GM12873 (cell line): ENCODE measurements at regions not wholly inside any gene's neighbourhood (a gene's known extent, or its start where the extent isn't known, plus 50 kb on each side); places are given as distances from the start of the nearest gene placed in this dataset.

ENCODE experiments used
- CTCF ChIP-seq: IDR thresholded peaks from 2 replicates; pipeline ENCODE4 v1.5.1; 2012; ENCODE audit warnings: low read depth, mild to moderate bottlenecking, moderate library complexity, low read length, control low read depth; ENCODE audit not compliant: insufficient read depth; ENCODE audit errors: missing control alignments

- no peak for TF ChIP-seq CTCF
These were observed 243.7 kb upstream of the DIAPH2 start for GRCh38 chrX:96440941-96441340.

DNA sequence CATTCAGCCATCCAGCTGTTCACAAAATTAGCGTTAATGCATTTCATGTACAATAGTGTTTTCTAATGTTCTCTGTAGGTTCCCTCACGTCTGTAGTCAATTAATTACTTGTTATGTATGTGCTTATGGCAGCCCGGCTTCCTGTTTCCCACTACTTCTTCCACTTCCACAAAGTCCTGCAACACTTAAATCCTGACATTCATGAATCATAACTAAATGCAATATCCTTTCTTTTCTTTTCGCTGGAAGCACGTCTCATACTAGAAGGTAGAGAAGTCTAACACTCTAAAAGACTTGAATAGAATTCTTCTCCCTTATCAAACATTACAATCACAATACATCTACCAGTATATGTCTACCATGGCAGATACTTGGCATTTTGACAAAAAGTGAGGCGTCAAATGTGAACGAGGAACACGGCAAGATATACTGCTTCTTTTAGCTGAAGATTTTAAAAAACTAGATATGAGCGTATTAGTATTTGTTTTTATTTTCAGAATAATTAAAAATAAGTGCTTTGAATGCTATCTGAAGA is 239.0 kb upstream of the DIAPH2 start:
- no peak for TF ChIP-seq CTCF

DNA sequence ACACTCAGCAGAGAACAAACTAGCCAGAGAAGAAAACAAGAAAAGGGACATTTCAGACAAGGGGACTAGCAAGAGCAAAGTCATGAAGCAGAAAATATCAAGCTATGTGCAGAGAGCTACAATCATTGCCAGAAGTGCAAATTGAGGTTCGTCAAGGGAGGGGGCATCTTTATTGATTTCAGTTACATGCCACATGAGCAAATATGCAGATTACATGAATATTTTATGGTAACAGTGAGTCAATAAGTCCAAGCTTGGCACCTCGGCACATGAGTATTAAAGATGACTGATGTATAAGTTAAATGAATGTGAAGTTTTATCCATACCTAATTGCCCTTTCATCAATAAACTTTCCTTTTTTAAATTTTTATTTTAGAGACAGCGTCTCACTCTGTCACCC is 238.1 kb upstream of the DIAPH2 start:
- TF ChIP-seq CTCF, result no peak

- TF ChIP-seq CTCF, result no peak
These were observed 237.5 kb upstream of the DIAPH2 start for GRCh38 chrX:96447161-96447560.

- no peak for TF ChIP-seq CTCF
These were observed 235.5 kb upstream of the DIAPH2 start for GRCh38 chrX:96449191-96449590.

DNA sequence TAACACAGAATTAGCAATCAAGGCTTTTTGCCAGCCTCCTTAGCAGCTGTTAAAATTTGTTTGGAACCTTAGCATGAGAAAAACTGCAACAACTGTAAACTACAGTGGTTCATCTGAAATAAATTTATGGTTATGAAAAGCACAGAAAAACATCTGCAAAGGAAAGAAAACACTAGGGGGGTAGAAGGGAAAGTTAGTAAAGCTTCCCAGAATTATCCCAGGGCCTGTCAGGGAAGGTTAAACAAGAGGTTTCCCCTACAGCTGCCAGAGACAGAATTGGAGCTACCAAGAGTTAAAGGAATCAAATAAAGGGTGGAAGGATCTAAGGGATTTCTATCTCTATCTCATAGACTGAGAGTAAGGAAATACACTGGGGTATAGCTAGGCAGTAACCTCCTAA is 234.7 kb upstream of the DIAPH2 start:
- no peak for TF ChIP-seq CTCF

GRCh38 chrX:96453139-96453538 is 231.5 kb upstream of the DIAPH2 start:
- TF ChIP-seq CTCF, result no peak
